H9 (cell line): ENCODE measurements at regions not wholly inside any gene's neighbourhood (a gene's known extent, or its start where the extent isn't known, plus 50 kb on each side); places are given as distances from the start of the nearest gene placed in this dataset.
"Not testable (repeated sequence)": the region's sequence is repeated elsewhere in the genome, so short reads cannot be mapped to it uniquely, and the experiment has no call there.

Experiments used
- DNase-seq: peaks from one replicate; pipeline ENCODE4 v3.0.0-alpha.2; 2017
- H2AFZ ChIP-seq: one replicate; pipeline ENCODE4 v1.6.1; 2013; ENCODE audit warnings: mild to moderate bottlenecking, low read length, control low read depth, moderate library complexity
- H2AK5ac ChIP-seq: 2 replicates; pipeline ENCODE4 v1.6.1; 2013; ENCODE audit warnings: low read length, control low read depth, mixed read lengths; ENCODE audit not compliant: insufficient read length
- H2BK120ac ChIP-seq: one replicate; pipeline ENCODE4 v1.6.1; 2013; ENCODE audit warnings: low read depth, mild to moderate bottlenecking, low read length, control low read depth, inconsistent platforms; ENCODE audit not compliant: poor library complexity, severe bottlenecking
- H2BK12ac ChIP-seq: 2 replicates; pipeline ENCODE4 v1.6.1; 2013; ENCODE audit warnings: low read length, control low read depth, mixed read lengths, low read depth; ENCODE audit not compliant: insufficient read length
- H2BK15ac ChIP-seq: 2 replicates; pipeline ENCODE4 v1.6.1; 2013; ENCODE audit warnings: low read depth, low read length, control low read depth
- H2BK20ac ChIP-seq: one replicate; pipeline ENCODE4 v1.6.1; 2013; ENCODE audit warnings: low read depth, mild to moderate bottlenecking, low read length, control low read depth, inconsistent platforms; ENCODE audit not compliant: poor library complexity, severe bottlenecking
- H2BK5ac ChIP-seq: 2 replicates; pipeline ENCODE4 v1.6.1; 2013; ENCODE audit warnings: low read length, control low read depth, mixed read lengths; ENCODE audit not compliant: insufficient read length
- H3K14ac ChIP-seq: 2 replicates; pipeline ENCODE4 v1.6.1; 2013; ENCODE audit warnings: low read length, control low read depth; ENCODE audit not compliant: insufficient read depth
- H3K18ac ChIP-seq: 2 replicates; pipeline ENCODE4 v1.6.1; 2013; ENCODE audit warnings: low read depth, mild to moderate bottlenecking, mixed read lengths, low read length, control low read depth; ENCODE audit not compliant: insufficient read length
- H3K23ac ChIP-seq: 2 replicates; pipeline ENCODE4 v1.6.1; 2013; ENCODE audit warnings: low read length, control low read depth, mixed read lengths, low read depth; ENCODE audit not compliant: insufficient read length
- H3K23me2 ChIP-seq: 2 replicates; pipeline ENCODE4 v1.6.1; 2013; ENCODE audit warnings: low read depth, mild to moderate bottlenecking, mixed read lengths, low read length, control low read depth; ENCODE audit not compliant: insufficient read length, poor library complexity, severe bottlenecking
- H3K27ac ChIP-seq: 2 replicates; pipeline ENCODE4 v1.5.1; 2013; ENCODE audit warnings: low read length, control low read depth, mixed read lengths, low read depth; ENCODE audit not compliant: insufficient read length
- H3K27me3 ChIP-seq: 2 replicates; pipeline ENCODE4 v1.6.1; 2013; ENCODE audit warnings: low read length, control low read depth, inconsistent platforms; ENCODE audit not compliant: insufficient read depth
- H3K4ac ChIP-seq: 2 replicates; pipeline ENCODE4 v1.6.1; 2013; ENCODE audit warnings: low read depth, mild to moderate bottlenecking, control low read depth, inconsistent platforms, low read length, moderate library complexity
- H3K4me1 ChIP-seq: 2 replicates; pipeline ENCODE4 v1.6.1; 2013; ENCODE audit warnings: low read length, control low read depth, inconsistent platforms; ENCODE audit not compliant: insufficient read depth
- H3K4me2 ChIP-seq: 2 replicates; pipeline ENCODE4 v1.6.1; 2013; ENCODE audit warnings: low read length, control low read depth, mixed read lengths; ENCODE audit not compliant: insufficient read length, insufficient read depth
- H3K56ac ChIP-seq: 2 replicates; pipeline ENCODE4 v1.6.1; 2013; ENCODE audit warnings: low read depth, mild to moderate bottlenecking, mixed read lengths, low read length, control low read depth; ENCODE audit not compliant: insufficient read length
- H3K79me1 ChIP-seq: 2 replicates; pipeline ENCODE4 v1.6.1; 2013; ENCODE audit warnings: low read depth, mild to moderate bottlenecking, moderate library complexity, low read length, control low read depth, inconsistent platforms; ENCODE audit not compliant: insufficient read depth, poor library complexity, severe bottlenecking
- H3K79me2 ChIP-seq: 2 replicates; pipeline ENCODE4 v1.6.1; 2013; ENCODE audit warnings: low read length, control low read depth, inconsistent platforms; ENCODE audit not compliant: insufficient read depth
- H3K9ac ChIP-seq: 2 replicates; pipeline ENCODE4 v1.6.1; 2013; ENCODE audit warnings: low read length, control low read depth, mixed read lengths; ENCODE audit not compliant: insufficient read length; ENCODE audit errors: extremely low read depth
- H3K9me3 ChIP-seq: one replicate; pipeline ENCODE4 v1.6.1; 2013; ENCODE audit warnings: low read depth, low read length, inconsistent platforms; ENCODE audit not compliant: control insufficient read depth
- H3T11ph ChIP-seq: one replicate; pipeline ENCODE4 v1.6.1; 2013; ENCODE audit warnings: mild to moderate bottlenecking, low read length, control low read depth, inconsistent platforms
- H4K20me1 ChIP-seq: one replicate; pipeline ENCODE4 v1.6.1; 2013; ENCODE audit not compliant: control insufficient read depth, insufficient read length, insufficient read depth
- H4K5ac ChIP-seq: 2 replicates; pipeline ENCODE4 v1.6.1; 2013; ENCODE audit warnings: low read depth, mild to moderate bottlenecking, mixed read lengths, low read length, control low read depth; ENCODE audit not compliant: insufficient read length
- H4K8ac ChIP-seq: replicated peaks from 2 replicates; pipeline ENCODE4 v1.6.1; 2013; ENCODE audit warnings: low read length, control low read depth, mixed read lengths, low read depth; ENCODE audit not compliant: insufficient read length
- H4K91ac ChIP-seq: 2 replicates; pipeline ENCODE4 v1.6.1; 2013; ENCODE audit warnings: low read depth, mild to moderate bottlenecking, moderate library complexity, mixed read lengths, low read length, control low read depth; ENCODE audit not compliant: insufficient read length
- H3K27ac Mint-ChIP-seq, 3 experiments: 2 replicates in 2 of 3; 3 replicates in 1 of 3; pipeline ENCODE4 v1.8.0; 2020 to 2021; ENCODE audit warnings: mixed read lengths in 3 of 3, mild to moderate bottlenecking in 1 of 3, moderate library complexity in 1 of 3
- H3K27me3 Mint-ChIP-seq: 2 replicates; pipeline ENCODE4 v1.8.0; 2021; ENCODE audit warnings: low read depth, mild to moderate bottlenecking, moderate library complexity, mixed read lengths
- H3K36me3 Mint-ChIP-seq, 3 experiments: 2 replicates in 2 of 3; 3 replicates in 1 of 3; pipeline ENCODE4 v1.8.0; 2020 to 2021; ENCODE audit warnings: low read depth in 3 of 3, mixed read lengths in 3 of 3; ENCODE audit not compliant: insufficient read depth in 1 of 3
- H3K4me1 Mint-ChIP-seq, 2 experiments: 2 replicates each; pipeline ENCODE4 v1.8.0; 2020; ENCODE audit warnings: mixed read lengths in 2 of 2
- H3K4me3 Mint-ChIP-seq, 2 experiments: 2 replicates in 1 of 2; 3 replicates in 1 of 2; pipeline ENCODE4 v1.8.0; 2020 to 2021; ENCODE audit warnings: mild to moderate bottlenecking in 2 of 2, mixed read lengths in 2 of 2, moderate library complexity in 1 of 2
- H3K9me3 Mint-ChIP-seq, 2 experiments: 2 replicates in 1 of 2; 3 replicates in 1 of 2; pipeline ENCODE4 v1.8.0; 2020; ENCODE audit warnings: mild to moderate bottlenecking in 2 of 2, mixed read lengths in 2 of 2, moderate library complexity in 1 of 2
- WGBS: extraction: QIAGEN DNeasy Blood & Tissue Kit; methylation state at CpG from one replicate; pipeline ENCODE4 v1.1.7; 2013; ENCODE audit warnings: missing lambda C conversion rate, low lambda C conversion rate, mixed read lengths; ENCODE audit not compliant: insufficient read length; ENCODE audit errors: extremely low coverage; 5-methylcytosine and 5-hydroxymethylcytosine counted together

GRCh38 chr14:105624346-105624745 is 98.0 kb downstream of the TMEM121 start:
- not testable (repeated sequence) for H3K18ac ChIP-seq, DNase-seq, H3K4me2 ChIP-seq, H3K27ac ChIP-seq, H3K79me1 ChIP-seq, H3K23ac ChIP-seq, H2AFZ ChIP-seq, H3K56ac ChIP-seq, H4K5ac ChIP-seq, H3K23me2 ChIP-seq, H3K4ac ChIP-seq, H4K91ac ChIP-seq, H3K4me3 Mint-ChIP-seq, H3K14ac ChIP-seq, H3K79me2 ChIP-seq, H2BK12ac ChIP-seq, H3T11ph ChIP-seq, H2AK5ac ChIP-seq, H2BK20ac ChIP-seq, H3K27me3 ChIP-seq, H2BK5ac ChIP-seq, H3K4me1 Mint-ChIP-seq, H2BK120ac ChIP-seq, H3K27ac Mint-ChIP-seq, H2BK15ac ChIP-seq, H4K8ac ChIP-seq, H4K20me1 ChIP-seq, H3K27me3 Mint-ChIP-seq, H3K4me1 ChIP-seq, H3K9ac ChIP-seq
- WGBS = no CpG with 5 or more reads among the region's 22 CpGs
- peaks cover 37% of the 10 kb centered on the region for H3K9me3 ChIP-seq
- Mint-ChIP-seq H3K36me3 (peaks cover 12 to 16% (median 13%) of the 10 kb centered on the region in 3 experiments; a peak in 6 of 7 replicates), H3K9me3 (peaks cover 60 to 66% of the 10 kb centered on the region in 2 experiments)

GRCh38 chr14:105624749-105625434 is 98.5 kb downstream of the TMEM121 start:
- H2AFZ ChIP-seq, H3K27me3 Mint-ChIP-seq, H3K23me2 ChIP-seq, DNase-seq, H2BK20ac ChIP-seq, H4K8ac ChIP-seq, H3K4me1 Mint-ChIP-seq, H3K4ac ChIP-seq, H3T11ph ChIP-seq, H2BK5ac ChIP-seq, H2BK120ac ChIP-seq, H3K79me2 ChIP-seq, H4K91ac ChIP-seq, H3K4me1 ChIP-seq, H2BK12ac ChIP-seq, H3K27me3 ChIP-seq, H3K14ac ChIP-seq, H4K20me1 ChIP-seq, H3K27ac Mint-ChIP-seq, H2BK15ac ChIP-seq, H3K18ac ChIP-seq, H3K79me1 ChIP-seq, H2AK5ac ChIP-seq, H3K56ac ChIP-seq, H3K4me2 ChIP-seq, H3K27ac ChIP-seq, H4K5ac ChIP-seq, H3K4me3 Mint-ChIP-seq, H3K9ac ChIP-seq, H3K23ac ChIP-seq: not testable (repeated sequence)
- WGBS = no CpG with 5 or more reads among the region's 25 CpGs
- peaks cover 61 to 66% of the 10 kb centered on the region in 2 experiments for H3K9me3 Mint-ChIP-seq
- peaks cover 9 to 20% (median 10%) of the 10 kb centered on the region in 3 experiments; a peak in 6 of 7 replicates for H3K36me3 Mint-ChIP-seq
- H3K9me3 ChIP-seq = peaks cover 37% of the 10 kb centered on the region
